HG03139 (cell line): ENCODE measurements at regions not wholly inside any gene's neighbourhood (a gene's known extent, or its start where the extent isn't known, plus 50 kb on each side); places are given as distances from the start of the nearest gene placed in this dataset.

Source experiments
- ATAC-seq: cut with Tn5 transposase; IDR thresholded peaks from one replicate; pipeline ENCODE4 v1.9.1; 2021; ENCODE audit not compliant: unreplicated experiment

DNA sequence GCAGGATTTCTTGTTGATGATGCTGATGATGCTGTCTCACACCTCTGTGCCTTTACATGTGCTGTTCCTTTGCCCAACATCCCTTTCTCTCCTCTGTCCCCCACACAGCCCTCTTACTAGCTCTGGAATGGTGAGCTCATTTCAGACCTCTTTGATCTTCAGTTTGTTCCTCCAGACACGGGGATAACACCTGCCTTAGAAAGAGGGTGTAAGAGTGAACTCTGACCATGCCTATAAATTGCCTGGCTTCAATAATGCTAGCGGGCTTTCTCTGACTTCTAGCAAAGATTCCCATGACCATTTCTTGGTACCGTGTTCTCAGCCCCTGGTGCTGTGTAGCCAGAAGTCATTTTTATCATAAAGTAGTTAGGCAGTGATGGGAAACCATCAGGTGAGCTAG, 55.9 kb upstream of the DRD2 start:
- ATAC-seq: no peak

DNA sequence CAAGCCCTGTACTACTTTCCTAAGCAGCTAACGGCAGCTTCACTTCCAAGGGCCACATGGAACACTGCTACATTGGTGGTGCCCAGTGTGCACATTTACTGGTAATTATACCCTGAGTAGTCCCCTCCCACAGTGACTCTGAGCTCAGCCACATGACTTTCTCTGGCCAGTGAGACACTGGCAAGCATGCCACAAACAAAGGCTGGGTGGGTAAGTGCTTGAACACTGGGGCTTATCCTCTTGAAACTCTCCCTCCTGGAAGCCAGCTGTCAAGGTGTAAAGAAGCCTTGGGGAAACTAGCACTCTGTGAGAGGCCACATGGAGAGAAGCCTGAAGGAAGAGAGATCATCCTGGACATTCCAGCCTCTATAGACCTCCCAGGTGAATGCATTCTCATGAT, 54.4 kb upstream of the DRD2 start:
- no peak for ATAC-seq

DNA sequence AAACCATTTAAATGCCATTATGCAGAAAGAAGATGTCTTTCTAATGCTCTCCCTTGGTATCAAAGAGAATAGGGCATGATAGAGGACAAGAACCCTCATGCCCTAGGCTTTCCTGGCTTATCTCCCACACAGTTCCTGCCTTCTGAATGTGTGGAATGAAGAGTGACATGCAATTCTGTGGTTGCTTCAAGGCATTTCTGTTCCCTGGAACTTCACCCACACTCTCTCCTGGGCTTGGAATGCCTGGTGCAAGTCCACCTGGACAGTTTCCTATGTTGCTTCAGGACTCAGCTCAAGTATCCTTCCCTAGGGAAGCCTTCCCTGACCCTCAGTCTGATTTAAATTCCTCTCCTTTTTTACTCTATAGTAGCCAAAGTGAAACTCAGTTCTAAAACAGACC, 53.8 kb upstream of the DRD2 start:
- ATAC-seq: no peak

DNA sequence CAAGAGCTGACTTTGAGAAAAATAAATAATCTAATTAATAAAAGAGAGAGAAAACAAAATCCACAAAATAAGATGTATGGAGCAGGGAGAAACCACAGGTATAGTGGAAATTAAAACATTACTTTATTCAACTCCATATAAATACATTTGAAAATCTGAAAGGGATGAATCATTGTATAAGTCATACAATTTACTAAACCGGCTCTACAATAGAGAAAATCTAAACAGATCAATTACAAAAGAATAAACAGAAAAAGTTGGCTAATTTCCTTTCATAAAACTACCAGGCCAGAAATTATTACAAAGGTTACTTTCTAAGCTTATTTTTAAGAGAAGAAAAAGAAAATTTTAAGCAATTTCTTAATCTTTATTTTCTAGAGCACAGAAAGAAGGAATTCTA, 51.3 kb upstream of the DRD2 start:
- ATAC-seq: no peak
